ENCODE measurements at regions not wholly inside any gene's neighbourhood (a gene's known extent, or its start where the extent isn't known, plus 50 kb on each side); places are given as distances from the start of the nearest gene placed in this dataset.

GRCh38 chr18:45198526-45198925 lies 416.8 kb upstream of the SLC14A2 start:
- TF ChIP-seq EZH2 (IDR thresholded peaks at IDR 0.05), result no peak
- no peak for TF ChIP-seq POLR2AphosphoS5 (IDR thresholded peaks at IDR 0.05; ENCODE audit: borderline replicate concordance, low read depth, low read length)
